ENCODE measurements at regions not wholly inside any gene's neighbourhood (a gene's known extent, or its start where the extent isn't known, plus 50 kb on each side); places are given as distances from the start of the nearest gene placed in this dataset.

DNA sequence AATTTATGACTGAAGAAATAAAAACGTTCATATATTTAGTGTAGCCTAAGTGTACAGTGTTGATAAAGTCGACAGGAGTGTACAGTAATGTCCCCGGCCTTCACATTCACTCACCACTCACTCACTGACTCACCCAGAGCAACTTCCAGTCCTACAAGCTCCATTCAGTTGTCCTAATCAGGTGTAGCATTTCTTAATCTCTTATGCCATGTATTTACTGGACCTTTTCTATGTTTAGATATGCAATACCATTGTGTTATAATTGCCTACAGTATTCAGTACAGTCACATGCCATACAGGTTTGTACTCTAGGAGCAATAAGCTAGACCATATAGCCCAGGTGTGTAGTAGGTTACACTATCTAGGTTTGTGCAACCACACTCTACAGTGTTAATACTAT, 610.2 kb upstream of the NOX3 start (continued):
- TF ChIP-seq ZBTB33 (IDR thresholded peaks at IDR 0.05; ENCODE audit: extremely low read depth, insufficient replicate concordance, low read length): no peak
- TF ChIP-seq, protein P1, sequence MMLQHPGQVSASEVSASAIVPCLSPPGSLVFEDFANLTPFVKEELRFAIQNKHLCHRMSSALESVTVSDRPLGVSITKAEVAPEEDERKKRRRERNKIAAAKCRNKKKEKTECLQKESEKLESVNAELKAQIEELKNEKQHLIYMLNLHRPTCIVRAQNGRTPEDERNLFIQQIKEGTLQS (IDR thresholded peaks at IDR 0.05): no peak

DNA sequence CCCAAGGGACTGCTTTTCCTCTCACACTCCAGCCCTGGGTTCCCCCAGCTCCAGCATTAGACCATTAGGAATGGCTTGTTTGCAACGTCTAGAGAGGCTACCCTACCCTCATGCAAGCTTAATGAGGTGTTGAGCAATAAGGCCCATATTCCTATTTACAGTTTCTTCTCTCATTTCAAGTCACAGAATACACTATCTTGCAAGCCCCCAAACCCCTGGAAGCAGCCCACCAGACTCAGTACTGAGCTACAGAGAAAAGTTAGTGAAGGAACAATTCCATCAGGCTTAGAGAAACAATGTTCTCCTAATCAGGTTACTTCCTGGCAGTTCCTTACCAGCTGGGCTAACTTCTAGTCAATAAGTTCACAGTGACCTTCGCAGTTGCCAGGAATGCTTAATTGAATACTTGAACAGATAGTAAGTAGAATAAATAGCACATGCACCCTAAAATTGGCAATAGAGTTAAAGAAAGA, 606.5 kb upstream of the NOX3 start:
- Histone ChIP-seq H3K9me2 (ENCODE audit: insufficient read depth) (no peaks in the 10 kb centered on the region), H3K4me2 (ENCODE audit: low read length) (no peak overlapping the region), H3K4me1 (ENCODE audit: control insufficient read depth in 1 of 2, insufficient read depth in 2 of 2, low read length in 2 of 2) (no peaks in the 10 kb centered on the region), H4K20me1 (ENCODE audit: insufficient read depth) (no peaks in the 10 kb centered on the region), H3K4me3 (replicated peaks in 1 of 2; ENCODE audit: low read depth in 1 of 2, low read length in 2 of 2) (no peak overlapping the region), H3K27ac (ENCODE audit: low read depth, low read length) (no peak overlapping the region), H3K9me3 (ENCODE audit: control insufficient read depth in 1 of 2, insufficient read depth in 1 of 2, low read depth in 1 of 2, low read length in 2 of 2) (no peaks in the 10 kb centered on the region), H3K36me3 (ENCODE audit: control insufficient read depth in 1 of 2, insufficient read depth in 2 of 2, low read length in 2 of 2) (no peaks in the 10 kb centered on the region), H3K27me3 (ENCODE audit: insufficient read depth, low read length) (no peaks in the 10 kb centered on the region), H3K9ac (ENCODE audit: low read length) (no peak overlapping the region), H3K79me2 (ENCODE audit: insufficient read depth, low read length) (no peaks in the 10 kb centered on the region), H2AFZ (ENCODE audit: low read depth, low read length, poor library complexity, severe bottlenecking) (no peak overlapping the region)
- ChIA-PET CTCF (no interaction called here), RAD21 (ENCODE audit: low non-redundant PET in 1 of 2, low total read pairs in 2 of 2, uncharacterized antibody in 2 of 2, unreplicated experiment in 2 of 2) (no interaction called here), POLR2A (no interaction called here)
- BruUV-seq (replicated peaks): no TSS peak
- intact Hi-C loops (cut with micrococcal nuclease): no loop called here
- TF ChIP-seq, protein P2, sequence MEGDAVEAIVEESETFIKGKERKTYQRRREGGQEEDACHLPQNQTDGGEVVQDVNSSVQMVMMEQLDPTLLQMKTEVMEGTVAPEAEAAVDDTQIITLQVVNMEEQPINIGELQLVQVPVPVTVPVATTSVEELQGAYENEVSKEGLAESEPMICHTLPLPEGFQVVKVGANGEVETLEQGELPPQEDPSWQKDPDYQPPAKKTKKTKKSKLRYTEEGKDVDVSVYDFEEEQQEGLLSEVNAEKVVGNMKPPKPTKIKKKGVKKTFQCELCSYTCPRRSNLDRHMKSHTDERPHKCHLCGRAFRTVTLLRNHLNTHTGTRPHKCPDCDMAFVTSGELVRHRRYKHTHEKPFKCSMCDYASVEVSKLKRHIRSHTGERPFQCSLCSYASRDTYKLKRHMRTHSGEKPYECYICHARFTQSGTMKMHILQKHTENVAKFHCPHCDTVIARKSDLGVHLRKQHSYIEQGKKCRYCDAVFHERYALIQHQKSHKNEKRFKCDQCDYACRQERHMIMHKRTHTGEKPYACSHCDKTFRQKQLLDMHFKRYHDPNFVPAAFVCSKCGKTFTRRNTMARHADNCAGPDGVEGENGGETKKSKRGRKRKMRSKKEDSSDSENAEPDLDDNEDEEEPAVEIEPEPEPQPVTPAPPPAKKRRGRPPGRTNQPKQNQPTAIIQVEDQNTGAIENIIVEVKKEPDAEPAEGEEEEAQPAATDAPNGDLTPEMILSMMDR (IDR thresholded peaks at IDR 0.05 in 2 of 3, conservative IDR thresholded peaks at IDR 0.05 in 1 of 3; ENCODE audit: borderline replicate concordance in 1 of 3, insufficient read depth in 1 of 3, low read depth in 2 of 3, low read length in 2 of 3): no peak
- TF ChIP-seq YY1 (IDR thresholded peaks at IDR 0.05; ENCODE audit: extremely low read depth, insufficient replicate concordance, low read depth, low read length): no peak
- no peak for TF ChIP-seq CEBPB (IDR thresholded peaks at IDR 0.05; ENCODE audit: low read depth)
- no peak for TF ChIP-seq EGR1 (IDR thresholded peaks at IDR 0.05; ENCODE audit: low read depth)
- no peak for TF ChIP-seq ZNF274 (IDR thresholded peaks at IDR 0.05; ENCODE audit: low read depth, low read length)
- no peak for TF ChIP-seq MAX (IDR thresholded peaks at IDR 0.05)
- DNase-seq (ENCODE audit: low read depth, low spot score): no peak
- no peak for ATAC-seq
